ENCODE measurements at regions not wholly inside any gene's neighbourhood (a gene's known extent, or its start where the extent isn't known, plus 50 kb on each side); places are given as distances from the start of the nearest gene placed in this dataset.

DNA sequence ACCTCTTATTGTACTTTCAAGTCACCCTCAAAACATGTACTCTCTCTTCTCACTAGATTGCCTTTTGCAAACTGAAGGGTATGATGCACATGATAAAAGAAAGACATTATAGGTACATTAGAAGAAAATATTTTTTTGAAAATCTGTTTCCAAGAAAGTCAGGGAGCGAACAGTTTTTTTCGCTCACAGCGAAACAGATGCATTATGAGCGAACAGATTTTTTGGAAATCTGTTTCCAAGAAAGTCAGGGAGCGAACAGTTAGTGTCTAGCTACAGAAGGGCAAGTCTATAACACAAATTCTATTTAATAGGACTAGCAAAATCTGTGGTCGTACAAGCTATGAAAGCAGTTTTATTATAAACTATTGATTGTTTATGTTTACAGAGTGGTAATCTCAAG, 296.2 kb upstream of the ANO3 start:
- no peak for DNase-seq (ENCODE audit: low read depth)

GRCh38 chr11:26037716-26038115, 294.2 kb upstream of the ANO3 start:
- no peak for DNase-seq (ENCODE audit: low read depth)

GRCh38 chr11:26040339-26040738, 291.6 kb upstream of the ANO3 start:
- DNase-seq (ENCODE audit: low read depth), result no peak

- DNase-seq (ENCODE audit: low read depth), result no peak
Measured at GRCh38 chr11:26042113-26042512, 289.8 kb upstream of the ANO3 start.

- no peak for DNase-seq (ENCODE audit: low read depth)
Measured at GRCh38 chr11:26043665-26044064, 288.3 kb upstream of the ANO3 start.

DNA sequence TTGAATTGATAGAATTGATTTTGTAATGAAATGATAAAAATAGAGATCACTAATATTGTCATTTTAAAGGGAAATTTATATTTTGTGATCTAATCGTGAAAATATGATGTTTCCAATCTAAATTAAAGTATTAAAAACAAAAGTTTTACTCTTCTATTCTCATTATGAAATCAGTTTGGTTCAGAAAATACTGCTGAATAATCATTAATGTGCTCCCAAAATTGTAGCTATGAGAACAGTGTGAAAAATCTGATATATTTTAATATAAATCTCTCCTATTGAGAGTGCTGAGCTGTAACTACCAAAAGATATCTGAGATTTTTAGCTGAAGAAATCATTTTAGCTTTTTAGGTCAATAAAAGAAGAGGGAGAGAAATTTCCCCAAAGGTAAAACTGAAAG, 287.5 kb upstream of the ANO3 start:
- DNase-seq (ENCODE audit: low read depth), result no peak

GRCh38 chr11:26045082-26045481, 286.8 kb upstream of the ANO3 start:
- DNase-seq (ENCODE audit: low read depth), result no peak

DNA sequence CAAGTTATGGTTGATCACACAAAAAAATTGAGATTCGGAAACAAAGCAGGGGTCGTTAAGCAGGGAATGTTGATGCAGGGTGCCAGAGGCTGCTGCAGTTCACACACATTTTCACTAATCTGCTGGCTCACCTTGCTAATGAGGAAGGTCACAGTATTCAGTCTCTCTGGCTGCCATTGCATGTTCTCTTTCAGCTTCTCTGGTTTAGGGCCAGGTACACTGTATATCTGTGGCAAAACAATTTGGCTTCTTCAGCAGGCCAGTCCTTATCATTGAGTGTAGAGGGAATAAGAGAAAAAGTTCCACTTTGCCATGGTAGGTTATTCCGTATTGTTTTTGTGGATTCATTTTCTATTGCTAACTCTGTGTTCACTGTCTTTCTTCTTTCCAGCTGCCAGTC, 283.7 kb upstream of the ANO3 start:
- DNase-seq (ENCODE audit: low read depth), result no peak

GRCh38 chr11:26053966-26054365, 278.0 kb upstream of the ANO3 start:
- DNase-seq (ENCODE audit: low read depth), result no peak

DNA sequence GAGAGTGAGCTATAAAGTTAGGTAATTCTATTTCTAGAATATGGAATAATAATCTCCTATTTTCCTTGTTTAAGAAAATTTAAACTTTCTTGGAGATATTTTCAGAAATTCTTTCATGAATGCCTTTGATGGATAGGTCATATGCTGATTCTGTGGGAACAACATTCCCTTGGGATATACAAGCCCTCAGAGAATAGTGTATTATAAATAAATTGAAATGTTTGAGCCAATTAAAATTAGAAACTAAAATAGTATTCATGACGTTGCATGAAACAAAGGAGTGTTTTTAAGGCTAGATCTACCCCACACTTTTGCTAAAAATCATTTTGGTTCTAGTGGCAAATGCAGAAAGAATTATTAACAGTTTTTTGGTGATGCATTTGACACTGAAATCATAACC, 269.3 kb upstream of the ANO3 start:
- no peak for DNase-seq (ENCODE audit: low read depth)

DNA sequence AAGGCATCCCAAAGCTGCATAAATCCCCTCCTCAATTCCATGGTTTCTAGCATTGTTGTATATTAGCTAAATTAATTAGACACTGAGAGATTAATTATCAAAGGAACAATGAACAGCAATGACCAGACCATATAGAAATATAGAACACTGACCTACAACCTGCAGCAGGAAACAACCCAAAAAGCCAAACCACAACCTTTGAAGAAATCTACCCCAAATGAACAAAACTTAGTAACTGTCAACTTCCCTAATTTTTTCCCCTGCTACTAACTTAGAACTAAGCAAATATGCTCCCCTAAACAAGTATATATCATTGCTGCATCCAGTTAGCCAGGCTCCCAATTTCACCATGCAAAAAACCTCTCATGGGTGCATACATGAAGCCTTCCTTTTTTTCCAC, 268.0 kb upstream of the ANO3 start:
- DNase-seq (ENCODE audit: low read depth), result no peak

DNA sequence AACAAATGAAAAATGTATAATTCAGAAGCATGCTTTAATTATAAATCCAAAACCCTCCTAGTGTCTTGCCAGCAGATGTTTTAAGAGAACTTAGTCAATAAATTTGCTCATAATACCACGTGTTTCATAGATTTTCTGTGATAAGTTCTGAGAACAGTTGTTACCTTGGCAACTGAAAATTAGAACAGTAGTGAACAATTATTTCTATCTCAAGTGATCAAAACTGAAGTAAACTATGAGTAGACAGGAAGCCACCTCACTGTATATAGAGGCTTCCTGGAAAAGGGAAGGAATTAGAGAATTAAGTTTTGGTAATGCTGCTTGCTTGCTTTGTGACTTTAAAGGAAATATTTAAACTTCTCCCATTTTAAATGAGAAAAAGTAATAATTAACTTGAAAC, 266.0 kb upstream of the ANO3 start:
- DNase-seq (ENCODE audit: low read depth), result no peak

DNA sequence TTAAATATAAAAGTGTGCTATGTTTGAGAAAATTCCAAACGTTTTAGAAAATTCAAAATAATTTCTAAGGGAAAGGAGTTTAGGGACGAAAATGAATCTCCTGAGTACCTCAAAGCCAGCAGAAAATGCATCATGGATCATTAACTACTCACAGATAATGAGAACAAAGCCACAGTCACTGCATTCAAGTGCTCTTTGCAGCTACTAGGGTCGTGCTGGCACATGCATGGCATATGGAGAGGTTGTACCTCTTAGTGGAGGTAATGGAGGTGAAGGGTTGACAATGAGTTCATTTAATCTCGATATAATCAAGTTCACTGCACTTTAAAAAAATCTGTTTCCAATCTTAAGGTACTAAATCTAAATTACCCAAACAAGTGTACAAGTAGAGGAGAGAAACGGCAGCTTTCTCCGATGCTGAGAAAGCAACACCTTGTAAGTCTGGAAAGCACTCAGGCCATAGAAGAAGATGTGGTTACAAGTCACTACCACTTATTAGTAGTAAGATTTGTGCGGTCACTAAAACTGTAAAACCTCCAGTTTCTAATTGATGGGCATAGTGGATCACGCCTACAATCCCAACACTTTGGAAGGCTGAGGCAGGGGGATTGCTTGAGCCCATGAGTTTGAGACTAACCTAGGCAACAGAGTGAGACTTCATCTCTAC, 261.1 kb upstream of the ANO3 start:
- no peak for DNase-seq (ENCODE audit: low read depth)

DNA sequence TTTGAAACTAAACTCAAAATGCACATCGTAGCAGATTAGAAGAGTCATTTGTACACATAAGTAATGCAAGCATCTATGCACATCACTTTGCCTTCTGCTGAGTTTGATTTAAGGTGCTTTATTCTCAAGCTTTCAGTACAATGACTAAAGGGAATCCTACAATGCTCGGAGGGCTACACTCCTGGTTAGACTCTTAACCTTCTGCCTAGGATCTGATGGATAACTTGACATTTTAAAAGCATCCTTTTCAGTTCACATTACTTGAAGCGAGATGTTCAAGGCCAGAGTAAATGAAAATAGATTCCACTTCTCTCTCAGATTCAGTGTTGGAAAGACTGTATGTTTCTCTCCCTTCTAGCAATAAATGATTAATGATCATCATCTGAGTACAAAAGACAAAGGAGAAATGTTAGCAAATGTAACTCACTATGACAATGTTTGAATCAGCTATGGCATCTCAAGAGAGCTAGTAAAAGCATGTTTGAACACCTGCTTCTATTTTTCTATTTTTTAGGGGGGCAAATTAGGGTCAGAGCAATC, 259.2 kb upstream of the ANO3 start:
- no peak for DNase-seq (ENCODE audit: low read depth)

DNA sequence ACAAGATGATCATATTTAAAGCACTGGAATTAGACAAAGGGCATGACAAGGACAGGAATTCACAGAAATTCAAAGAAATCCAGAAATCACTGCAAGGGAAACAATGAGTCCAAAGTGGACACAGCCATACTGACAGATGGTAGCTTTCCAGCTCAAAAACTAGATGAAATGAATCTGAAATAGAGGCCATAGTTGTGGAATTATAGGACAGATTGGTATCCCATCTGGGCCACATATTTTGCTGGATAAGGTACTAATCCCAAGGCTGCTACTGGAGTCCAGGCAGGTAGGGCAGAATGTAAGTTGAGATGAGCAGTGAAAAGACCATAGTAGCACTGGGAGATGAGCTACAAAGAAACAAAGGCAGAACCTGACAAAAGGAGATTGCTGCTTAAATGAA, 258.3 kb upstream of the ANO3 start:
- DNase-seq (ENCODE audit: low read depth), result no peak

- no peak for DNase-seq (ENCODE audit: low read depth)
Measured at GRCh38 chr11:26076233-26076990, 255.5 kb upstream of the ANO3 start.

GRCh38 chr11:26078231-26078821, 253.6 kb upstream of the ANO3 start:
- no peak for DNase-seq (ENCODE audit: low read depth)

DNA sequence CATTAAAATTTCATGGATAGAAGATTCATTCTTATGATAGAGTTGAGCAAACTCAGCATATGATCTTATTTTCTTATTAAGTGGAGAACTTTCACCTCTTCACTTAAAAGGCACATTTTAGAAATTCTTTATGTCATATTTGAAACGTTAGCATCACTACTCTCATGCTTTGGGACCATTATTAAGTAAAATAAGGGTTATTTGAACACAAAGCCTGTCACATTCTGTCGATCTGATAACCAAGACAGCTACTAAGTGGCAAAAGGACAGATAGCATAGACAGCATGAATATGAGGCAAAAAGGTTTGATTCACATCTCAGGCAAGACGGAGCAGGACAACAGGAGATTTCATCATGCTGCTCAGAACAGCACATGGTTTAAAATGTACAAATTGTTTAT, 247.6 kb upstream of the ANO3 start:
- DNase-seq (ENCODE audit: low read depth), result no peak

GRCh38 chr11:26086028-26086427, 245.9 kb upstream of the ANO3 start:
- DNase-seq (ENCODE audit: low read depth), result no peak

- DNase-seq (ENCODE audit: low read depth), result no peak
Measured at GRCh38 chr11:26087120-26087935, 244.6 kb upstream of the ANO3 start.

DNA sequence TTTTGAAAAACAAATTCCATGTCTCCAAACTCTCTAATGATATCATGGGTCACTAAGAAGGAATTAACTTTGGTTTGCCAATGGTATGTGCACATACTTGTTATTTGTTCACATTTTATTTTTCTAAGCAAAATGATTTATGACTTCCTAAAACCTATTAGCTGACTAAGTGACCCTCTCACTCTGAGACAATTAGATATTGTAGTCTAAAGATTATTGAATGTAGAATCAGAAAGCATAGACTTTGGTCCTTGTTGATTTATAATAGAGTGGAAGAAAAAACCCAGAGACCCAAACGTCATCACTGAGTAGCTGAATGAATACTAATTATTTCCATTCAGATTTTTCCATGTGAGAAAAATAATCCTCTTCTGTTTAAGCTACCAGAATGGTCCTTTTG, 243.5 kb upstream of the ANO3 start:
- no peak for DNase-seq (ENCODE audit: low read depth)

GRCh38 chr11:26090651-26091050, 241.3 kb upstream of the ANO3 start:
- no peak for DNase-seq (ENCODE audit: low read depth)
